ENCODE measurements at regions not wholly inside any gene's neighbourhood (a gene's known extent, or its start where the extent isn't known, plus 50 kb on each side); places are given as distances from the start of the nearest gene placed in this dataset.

DNA sequence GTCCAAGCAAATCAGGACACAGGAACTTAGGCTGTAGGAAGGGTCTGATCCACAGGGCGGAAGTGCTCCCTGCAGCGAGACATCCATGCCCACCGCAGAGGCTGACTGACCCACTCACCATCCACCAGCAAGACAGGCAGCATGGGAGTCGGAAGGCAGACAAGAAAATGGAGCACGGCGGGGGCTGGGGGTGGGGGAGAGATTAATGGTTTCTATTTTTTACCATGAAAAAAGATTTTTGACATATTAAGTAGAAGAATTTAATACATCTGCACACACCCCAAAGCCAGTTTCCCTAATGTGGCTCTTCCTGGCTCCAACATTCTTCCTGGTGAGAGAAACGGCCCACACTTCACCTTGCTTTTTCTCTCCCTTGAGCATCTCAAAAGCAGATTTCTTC, 55.1 kb upstream of the ST8SIA3 start:
- TF ChIP-seq EZH2 (IDR thresholded peaks at IDR 0.05; ENCODE audit: insufficient read depth, poor library complexity, severe bottlenecking): no peak
- TF ChIP-seq EZH2phosphoT487 (IDR thresholded peaks at IDR 0.05; ENCODE audit: insufficient read depth, low read depth): no peak

All from GM23248 (cell line).